ENCODE measurements at regions not wholly inside any gene's neighbourhood (a gene's known extent, or its start where the extent isn't known, plus 50 kb on each side); places are given as distances from the start of the nearest gene placed in this dataset.
"Not testable (repeated sequence)": the region's sequence is repeated elsewhere in the genome, so short reads cannot be mapped to it uniquely, and the experiment has no call there.

GRCh38 chr7:150089139-150089538 lies 215.4 kb downstream of the ATP6V0E2 start:
- TF ChIP-seq ATF3 (IDR thresholded peaks at IDR 0.05); CTCF (IDR thresholded peaks at IDR 0.05; ENCODE audit: low read depth, low read length, missing input control); YY1 (IDR thresholded peaks at IDR 0.05); MAX (IDR thresholded peaks at IDR 0.05); FOXA1 (IDR thresholded peaks at IDR 0.05): not testable (repeated sequence)

All from liver (tissue), 3 donors.